Endothelial cell of umbilical vein (primary cell): ENCODE measurements at regions not wholly inside any gene's neighbourhood (a gene's known extent, or its start where the extent isn't known, plus 50 kb on each side); places are given as distances from the start of the nearest gene placed in this dataset.

Experiments used
- POLR2A ChIP-seq: IDR thresholded peaks from 2 replicates; pipeline ENCODE4 v1.6.1; 2012; ENCODE audit warnings: low read depth, mild to moderate bottlenecking, control low read depth, low read length
- POLR2AphosphoS5 ChIP-seq: IDR thresholded peaks from 2 replicates; pipeline ENCODE4 v1.6.1; 2012; ENCODE audit warnings: low read depth, mild to moderate bottlenecking, control low read depth, low read length, moderate library complexity; ENCODE audit not compliant: insufficient read depth
- TF ChIP-seq, protein P1 (sequence below), 2 donors: IDR thresholded peaks; 1 replicate in 1 of 2; 2 replicates in 1 of 2; pipeline ENCODE4 v1.5.1; 2011; ENCODE audit warnings: low read length in 2 of 2, mild to moderate bottlenecking in 2 of 2, moderate library complexity in 2 of 2, control low read depth in 1 of 2, inconsistent platforms in 1 of 2, low read depth in 1 of 2; ENCODE audit not compliant: insufficient read depth in 1 of 2; ENCODE audit errors: extremely low read depth in 1 of 2

DNA sequence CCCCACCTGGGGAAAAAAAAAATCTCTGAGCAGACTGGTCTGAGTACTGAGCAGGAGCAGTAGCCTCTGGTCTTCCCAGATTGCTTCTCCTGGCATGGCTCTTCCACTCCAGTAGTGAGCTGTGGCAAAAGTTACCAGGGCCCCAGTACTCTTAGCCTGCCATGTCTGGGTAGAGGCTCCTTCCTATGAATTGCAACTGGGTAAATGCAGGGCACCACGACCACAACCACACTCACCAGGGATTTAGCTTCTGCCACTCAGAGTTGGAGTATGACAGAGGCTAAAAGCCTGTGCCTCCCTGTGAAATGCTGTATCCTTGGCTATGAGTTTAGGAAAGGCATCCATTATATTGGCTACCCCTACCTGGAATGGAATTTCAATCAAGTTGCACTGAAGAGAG, 67.9 kb upstream of the CCDC54 start:
- TF ChIP-seq, protein P1, sequence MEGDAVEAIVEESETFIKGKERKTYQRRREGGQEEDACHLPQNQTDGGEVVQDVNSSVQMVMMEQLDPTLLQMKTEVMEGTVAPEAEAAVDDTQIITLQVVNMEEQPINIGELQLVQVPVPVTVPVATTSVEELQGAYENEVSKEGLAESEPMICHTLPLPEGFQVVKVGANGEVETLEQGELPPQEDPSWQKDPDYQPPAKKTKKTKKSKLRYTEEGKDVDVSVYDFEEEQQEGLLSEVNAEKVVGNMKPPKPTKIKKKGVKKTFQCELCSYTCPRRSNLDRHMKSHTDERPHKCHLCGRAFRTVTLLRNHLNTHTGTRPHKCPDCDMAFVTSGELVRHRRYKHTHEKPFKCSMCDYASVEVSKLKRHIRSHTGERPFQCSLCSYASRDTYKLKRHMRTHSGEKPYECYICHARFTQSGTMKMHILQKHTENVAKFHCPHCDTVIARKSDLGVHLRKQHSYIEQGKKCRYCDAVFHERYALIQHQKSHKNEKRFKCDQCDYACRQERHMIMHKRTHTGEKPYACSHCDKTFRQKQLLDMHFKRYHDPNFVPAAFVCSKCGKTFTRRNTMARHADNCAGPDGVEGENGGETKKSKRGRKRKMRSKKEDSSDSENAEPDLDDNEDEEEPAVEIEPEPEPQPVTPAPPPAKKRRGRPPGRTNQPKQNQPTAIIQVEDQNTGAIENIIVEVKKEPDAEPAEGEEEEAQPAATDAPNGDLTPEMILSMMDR (IDR thresholded peaks at IDR 0.05; ENCODE audit: extremely low read depth in 1 of 2, insufficient read depth in 1 of 2, low read depth in 1 of 2, low read length in 2 of 2) = no peak
- TF ChIP-seq POLR2A (no peak), POLR2AphosphoS5 (no peak)
